CD4-positive, CD25-positive, alpha-beta regulatory T cell (primary cell): ENCODE measurements at regions not wholly inside any gene's neighbourhood (a gene's known extent, or its start where the extent isn't known, plus 50 kb on each side); places are given as distances from the start of the nearest gene placed in this dataset.
"Not testable (repeated sequence)": the region's sequence is repeated elsewhere in the genome, so short reads cannot be mapped to it uniquely, and the experiment has no call there.

ENCODE experiments used
- ATAC-seq, 2 donors: fragments of 150-1000 bp; cut with Tn5 transposase; one replicate each; pipeline ENCODE4 v1.10.0; 2021; ENCODE audit warnings: low read depth in 2 of 2, moderate number of reproducible peaks in 2 of 2, moderate library complexity in 1 of 2
- DNase-seq, 3 donors: peaks; one replicate each; pipeline versions ENCODE4 v3.0.0 to v3.0.0-alpha.2; 2012 to 2022; ENCODE audit warnings: mixed read lengths in 1 of 3
- H3K27ac ChIP-seq: one replicate; pipeline ENCODE4 v1.7.0; 2013; ENCODE audit warnings: mild to moderate bottlenecking, low read length; ENCODE audit not compliant: insufficient read depth, poor library complexity, severe bottlenecking
- H3K27me3 ChIP-seq: one replicate; pipeline ENCODE4 v1.7.0; 2013; ENCODE audit warnings: low read length; ENCODE audit not compliant: control insufficient read depth, insufficient read depth
- H3K36me3 ChIP-seq: one replicate; pipeline ENCODE4 v1.7.0; 2013; ENCODE audit warnings: mild to moderate bottlenecking, low read length, moderate library complexity; ENCODE audit not compliant: control insufficient read depth, insufficient read depth
- H3K4me1 ChIP-seq: 2 replicates; pipeline ENCODE4 v1.7.0; 2013; ENCODE audit warnings: mild to moderate bottlenecking, low read length; ENCODE audit not compliant: insufficient read depth, control insufficient read depth, poor library complexity, severe bottlenecking
- H3K4me3 ChIP-seq: one replicate; pipeline ENCODE4 v1.7.0; 2013; ENCODE audit warnings: low read depth, mild to moderate bottlenecking, low read length, moderate library complexity
- H3K9me3 ChIP-seq, 2 experiments: 1 replicate in 1 of 2; 2 replicates in 1 of 2; pipeline ENCODE4 v1.7.0; 2013; ENCODE audit warnings: low read length in 2 of 2, mild to moderate bottlenecking in 1 of 2, moderate library complexity in 1 of 2; ENCODE audit not compliant: control insufficient read depth in 2 of 2
- H3K27ac Mint-ChIP-seq, 3 donors: one replicate each; pipeline ENCODE4 v1.8.0; 2020 to 2022; ENCODE audit warnings: mild to moderate bottlenecking in 3 of 3, mixed read lengths in 3 of 3, moderate library complexity in 2 of 3
- H3K27me3 Mint-ChIP-seq: one replicate; pipeline ENCODE4 v1.8.0; 2022; ENCODE audit warnings: mild to moderate bottlenecking, mixed read lengths
- H3K36me3 Mint-ChIP-seq: one replicate; pipeline ENCODE4 v1.8.0; 2020; ENCODE audit warnings: mixed read lengths
- H3K4me1 Mint-ChIP-seq, 4 donors: one replicate each; pipeline ENCODE4 v1.8.0; 2020 to 2022; ENCODE audit warnings: mixed read lengths in 4 of 4, mild to moderate bottlenecking in 1 of 4
- H3K4me3 Mint-ChIP-seq, 4 donors: one replicate each; pipeline ENCODE4 v1.8.0; 2020 to 2022; ENCODE audit warnings: mild to moderate bottlenecking in 4 of 4, mixed read lengths in 4 of 4, moderate library complexity in 3 of 4
- H3K9me3 Mint-ChIP-seq, 7 donors: one replicate each; pipeline ENCODE4 v1.8.0; 2020 to 2022; ENCODE audit warnings: mixed read lengths in 7 of 7, mild to moderate bottlenecking in 3 of 7, moderate library complexity in 2 of 7

GRCh38 chr3:159366476-159366875 lies 564.6 kb downstream of the MFSD1 start:
- H3K9me3 Mint-ChIP-seq, result peaks cover 0 to 9% (median 0%) of the 10 kb centered on the region in 7 donors
- no peak for ATAC-seq
- no peaks in the 10 kb centered on the region for H3K4me1 Mint-ChIP-seq
- H3K36me3 Mint-ChIP-seq, result no peaks in the 10 kb centered on the region
- no peak overlapping the region for H3K4me3 Mint-ChIP-seq
- H3K36me3 ChIP-seq, result no peaks in the 10 kb centered on the region
- no peak overlapping the region for H3K4me3 ChIP-seq
- H3K27ac Mint-ChIP-seq, result no peak overlapping the region
- no peaks in the 10 kb centered on the region for H3K9me3 ChIP-seq
- DNase-seq, result no peak
- no peak overlapping the region for H3K27ac ChIP-seq
- H3K4me1 ChIP-seq, result no peaks in the 10 kb centered on the region
- no peaks in the 10 kb centered on the region for H3K27me3 Mint-ChIP-seq
- H3K27me3 ChIP-seq, result no peaks in the 10 kb centered on the region

- Mint-ChIP-seq H3K9me3 (peaks cover 0 to 4% (median 2%) of the 10 kb centered on the region in 7 donors), H3K4me3 (no peak overlapping the region), H3K36me3 (no peaks in the 10 kb centered on the region), H3K4me1 (no peaks in the 10 kb centered on the region), H3K27me3 (no peaks in the 10 kb centered on the region), H3K27ac (no peak overlapping the region)
- Histone ChIP-seq H3K4me3 (no peak overlapping the region), H3K9me3 (no peaks in the 10 kb centered on the region), H3K27ac (no peak overlapping the region), H3K27me3 (no peaks in the 10 kb centered on the region), H3K4me1 (no peaks in the 10 kb centered on the region), H3K36me3 (no peaks in the 10 kb centered on the region)
- DNase-seq (no peak), ATAC-seq (no peak)
These were observed 570.1 kb downstream of the MFSD1 start for GRCh38 chr3:159371961-159372360.

- Mint-ChIP-seq H3K27me3 (no peaks in the 10 kb centered on the region), H3K4me1 (no peaks in the 10 kb centered on the region), H3K27ac (no peak overlapping the region), H3K9me3 (peaks cover 0 to 3% (median 0%) of the 10 kb centered on the region in 7 donors), H3K36me3 (no peaks in the 10 kb centered on the region), H3K4me3 (no peak overlapping the region)
- H3K4me3 ChIP-seq, result no peak overlapping the region
- DNase-seq (no peak), ATAC-seq (no peak)
- no peaks in the 10 kb centered on the region for H3K27me3 ChIP-seq
- no peak overlapping the region for H3K27ac ChIP-seq
- H3K9me3 ChIP-seq, result no peaks in the 10 kb centered on the region
- no peaks in the 10 kb centered on the region for H3K36me3 ChIP-seq
- H3K4me1 ChIP-seq, result no peaks in the 10 kb centered on the region
These were observed 576.7 kb downstream of the MFSD1 start for GRCh38 chr3:159378396-159379194.

GRCh38 chr3:159380891-159381290 lies 579.0 kb downstream of the MFSD1 start:
- no peaks in the 10 kb centered on the region for H3K36me3 Mint-ChIP-seq
- no peak overlapping the region for H3K4me3 ChIP-seq
- H3K27me3 ChIP-seq, result no peaks in the 10 kb centered on the region
- no peak overlapping the region for H3K4me3 Mint-ChIP-seq
- no peaks in the 10 kb centered on the region for H3K9me3 ChIP-seq
- peaks cover 0 to 2% (median 0%) of the 10 kb centered on the region in 7 donors for H3K9me3 Mint-ChIP-seq
- no peak for ATAC-seq
- H3K27ac ChIP-seq, result no peak overlapping the region
- H3K4me1 Mint-ChIP-seq, result no peaks in the 10 kb centered on the region
- no peak overlapping the region for H3K27ac Mint-ChIP-seq
- no peaks in the 10 kb centered on the region for H3K27me3 Mint-ChIP-seq
- H3K36me3 ChIP-seq, result no peaks in the 10 kb centered on the region
- H3K4me1 ChIP-seq, result no peaks in the 10 kb centered on the region
- DNase-seq, result no peak

GRCh38 chr3:159390656-159391212 lies 588.9 kb downstream of the MFSD1 start:
- H3K27ac ChIP-seq, result no peak overlapping the region
- ATAC-seq (no peak), DNase-seq (no peak)
- no peaks in the 10 kb centered on the region for H3K4me1 ChIP-seq
- H3K4me1 Mint-ChIP-seq, result no peaks in the 10 kb centered on the region
- peaks cover 0 to 12% (median 4%) of the 10 kb centered on the region in 7 donors for H3K9me3 Mint-ChIP-seq
- no peaks in the 10 kb centered on the region for H3K9me3 ChIP-seq
- H3K36me3 ChIP-seq, result no peaks in the 10 kb centered on the region
- H3K4me3 ChIP-seq, result no peak overlapping the region
- no peak overlapping the region for H3K4me3 Mint-ChIP-seq
- no peak overlapping the region for H3K27ac Mint-ChIP-seq
- no peaks in the 10 kb centered on the region for H3K36me3 Mint-ChIP-seq
- no peaks in the 10 kb centered on the region for H3K27me3 ChIP-seq
- H3K27me3 Mint-ChIP-seq, result no peaks in the 10 kb centered on the region

- not testable (repeated sequence) for H3K27me3 Mint-ChIP-seq, H3K9me3 Mint-ChIP-seq, H3K9me3 ChIP-seq, DNase-seq, H3K27me3 ChIP-seq, H3K27ac ChIP-seq, ATAC-seq, H3K4me1 ChIP-seq, H3K36me3 ChIP-seq, H3K4me3 Mint-ChIP-seq, H3K4me3 ChIP-seq, H3K27ac Mint-ChIP-seq, H3K36me3 Mint-ChIP-seq, H3K4me1 Mint-ChIP-seq
These were observed 591.0 kb upstream of the IL12A start for GRCh38 chr3:159397683-159398082.

- no peaks in the 10 kb centered on the region for H3K27me3 ChIP-seq
- no peak overlapping the region for H3K27ac Mint-ChIP-seq
- H3K4me3 Mint-ChIP-seq, result no peak overlapping the region
- H3K36me3 Mint-ChIP-seq, result no peaks in the 10 kb centered on the region
- DNase-seq, result no peak
- H3K4me1 ChIP-seq, result no peaks in the 10 kb centered on the region
- H3K9me3 ChIP-seq, result no peaks in the 10 kb centered on the region
- no peak overlapping the region for H3K27ac ChIP-seq
- no peaks in the 10 kb centered on the region for H3K27me3 Mint-ChIP-seq
- no peaks in the 10 kb centered on the region for H3K36me3 ChIP-seq
- H3K4me3 ChIP-seq, result no peak overlapping the region
- H3K4me1 Mint-ChIP-seq, result no peaks in the 10 kb centered on the region
- no peak for ATAC-seq
- peaks cover 2 to 9% (median 7%) of the 10 kb centered on the region in 7 donors for H3K9me3 Mint-ChIP-seq
These were observed 587.6 kb upstream of the IL12A start for GRCh38 chr3:159401069-159401468.

GRCh38 chr3:159409711-159410110 lies 578.9 kb upstream of the IL12A start:
- H3K27ac ChIP-seq, H3K4me3 Mint-ChIP-seq, H3K4me1 ChIP-seq, H3K27ac Mint-ChIP-seq, H3K4me3 ChIP-seq, ATAC-seq, H3K4me1 Mint-ChIP-seq, H3K9me3 ChIP-seq, H3K36me3 Mint-ChIP-seq, H3K27me3 Mint-ChIP-seq, DNase-seq, H3K36me3 ChIP-seq, H3K27me3 ChIP-seq: not testable (repeated sequence)
- peaks cover 5 to 38% (median 14%) of the 10 kb centered on the region in 7 donors for H3K9me3 Mint-ChIP-seq
